WI38 (cell line): ENCODE measurements at regions not wholly inside any gene's neighbourhood (a gene's known extent, or its start where the extent isn't known, plus 50 kb on each side); places are given as distances from the start of the nearest gene placed in this dataset.

Experiments used
- H3K4me3 ChIP-seq: 2 replicates; pipeline ENCODE4 v1.5.1; 2011; ENCODE audit warnings: low read depth, mild to moderate bottlenecking, control low read depth, low read length
- TF ChIP-seq, protein P1 (sequence below): IDR thresholded peaks from 2 replicates; pipeline ENCODE4 v1.5.1; 2012; ENCODE audit warnings: low read depth, mild to moderate bottlenecking, control low read depth, low read length

DNA sequence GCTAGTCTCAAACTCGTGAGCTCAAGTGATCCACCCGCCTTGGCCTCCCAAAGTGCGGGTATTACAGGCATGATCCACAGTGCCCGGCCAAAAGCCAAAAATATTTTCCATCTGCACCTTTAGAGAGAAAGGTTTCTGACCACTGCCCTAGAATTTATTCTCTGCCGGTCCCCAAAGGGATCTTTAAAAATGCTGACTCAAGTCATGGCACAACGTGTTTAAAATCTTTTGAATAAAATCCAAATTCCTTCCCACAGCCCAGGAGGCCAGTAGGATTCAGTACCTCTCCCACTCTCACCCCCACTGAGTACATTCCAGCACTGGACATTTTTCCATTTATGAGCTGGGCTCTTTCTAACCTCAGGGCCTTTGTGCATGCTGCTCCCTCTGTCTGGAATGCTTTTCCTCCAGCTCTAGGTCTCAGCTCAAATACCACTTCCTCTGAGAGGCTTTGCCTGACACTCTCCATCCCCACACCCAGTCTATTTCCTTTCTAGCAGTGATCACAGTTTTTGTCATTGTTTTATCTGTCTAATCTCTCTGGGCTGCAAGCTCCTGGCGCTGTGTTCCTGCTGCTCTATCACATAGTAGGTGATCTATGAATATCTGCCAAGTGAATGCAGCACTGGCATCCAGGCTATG, 502.9 kb downstream of the SHQ1 start:
- no peak overlapping the region for H3K4me3 ChIP-seq
- TF ChIP-seq, protein P1, sequence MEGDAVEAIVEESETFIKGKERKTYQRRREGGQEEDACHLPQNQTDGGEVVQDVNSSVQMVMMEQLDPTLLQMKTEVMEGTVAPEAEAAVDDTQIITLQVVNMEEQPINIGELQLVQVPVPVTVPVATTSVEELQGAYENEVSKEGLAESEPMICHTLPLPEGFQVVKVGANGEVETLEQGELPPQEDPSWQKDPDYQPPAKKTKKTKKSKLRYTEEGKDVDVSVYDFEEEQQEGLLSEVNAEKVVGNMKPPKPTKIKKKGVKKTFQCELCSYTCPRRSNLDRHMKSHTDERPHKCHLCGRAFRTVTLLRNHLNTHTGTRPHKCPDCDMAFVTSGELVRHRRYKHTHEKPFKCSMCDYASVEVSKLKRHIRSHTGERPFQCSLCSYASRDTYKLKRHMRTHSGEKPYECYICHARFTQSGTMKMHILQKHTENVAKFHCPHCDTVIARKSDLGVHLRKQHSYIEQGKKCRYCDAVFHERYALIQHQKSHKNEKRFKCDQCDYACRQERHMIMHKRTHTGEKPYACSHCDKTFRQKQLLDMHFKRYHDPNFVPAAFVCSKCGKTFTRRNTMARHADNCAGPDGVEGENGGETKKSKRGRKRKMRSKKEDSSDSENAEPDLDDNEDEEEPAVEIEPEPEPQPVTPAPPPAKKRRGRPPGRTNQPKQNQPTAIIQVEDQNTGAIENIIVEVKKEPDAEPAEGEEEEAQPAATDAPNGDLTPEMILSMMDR, result no peak

DNA sequence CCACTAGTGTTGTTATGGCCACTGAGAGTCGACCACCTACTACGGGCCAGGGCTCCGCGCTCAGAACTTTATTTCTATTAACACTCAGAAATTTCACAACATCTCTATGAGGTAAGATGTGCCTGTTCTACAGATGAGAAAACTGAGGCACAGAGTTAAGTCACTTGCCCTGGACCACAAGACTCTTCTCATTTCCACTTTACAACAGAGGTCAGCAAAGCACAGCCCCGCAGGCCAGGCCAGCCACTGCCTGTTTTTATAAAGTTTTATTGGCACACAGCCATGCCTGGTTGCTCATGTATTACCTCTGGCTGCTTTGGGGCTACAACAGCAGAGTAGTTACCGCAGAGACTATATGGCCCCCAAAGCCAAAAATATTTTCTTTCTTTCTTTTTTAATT, 503.6 kb downstream of the SHQ1 start:
- H3K4me3 ChIP-seq, result no peak overlapping the region
- TF ChIP-seq, protein P1, result no peak

DNA sequence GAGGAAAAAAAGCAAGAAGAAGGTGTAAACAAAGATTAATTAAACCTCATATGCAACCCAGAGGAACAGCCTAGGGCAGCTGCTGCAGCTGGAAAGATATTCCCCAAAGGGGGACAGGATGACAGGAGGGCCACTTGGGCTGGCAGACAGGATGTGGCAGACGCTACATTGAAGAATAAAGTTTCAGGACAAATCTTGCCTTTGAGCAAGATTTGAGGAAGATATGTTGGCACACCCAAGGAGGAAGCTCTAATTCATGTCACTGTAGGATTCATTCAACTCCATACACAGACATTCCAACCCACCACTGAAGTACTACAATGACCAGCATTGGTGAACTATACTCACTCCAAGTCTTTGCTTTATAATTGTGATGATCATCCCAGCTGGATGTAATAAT, 504.0 kb downstream of the SHQ1 start:
- H3K4me3 ChIP-seq, result no peak overlapping the region
- TF ChIP-seq, protein P1, result no peak

DNA sequence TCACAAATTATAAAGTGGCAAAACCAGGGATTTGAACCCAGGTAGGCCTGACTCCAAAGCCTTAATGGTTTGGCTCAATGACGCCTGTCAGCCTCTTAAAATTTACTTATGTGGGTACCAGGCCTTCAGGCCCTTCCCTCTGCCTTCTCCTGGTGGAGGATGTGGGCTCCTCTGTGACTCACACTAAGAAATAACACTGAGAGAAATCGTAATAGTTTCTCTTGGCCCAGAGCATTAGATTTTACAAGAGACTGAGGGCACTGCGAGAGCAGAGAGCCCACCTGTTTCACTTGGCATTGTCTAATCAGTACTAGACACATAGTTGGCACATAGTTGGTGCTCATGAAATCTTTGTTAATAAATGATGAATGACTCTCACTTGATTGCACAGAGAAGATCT, 505.2 kb downstream of the SHQ1 start:
- TF ChIP-seq, protein P1, result no peak
- no peak overlapping the region for H3K4me3 ChIP-seq

DNA sequence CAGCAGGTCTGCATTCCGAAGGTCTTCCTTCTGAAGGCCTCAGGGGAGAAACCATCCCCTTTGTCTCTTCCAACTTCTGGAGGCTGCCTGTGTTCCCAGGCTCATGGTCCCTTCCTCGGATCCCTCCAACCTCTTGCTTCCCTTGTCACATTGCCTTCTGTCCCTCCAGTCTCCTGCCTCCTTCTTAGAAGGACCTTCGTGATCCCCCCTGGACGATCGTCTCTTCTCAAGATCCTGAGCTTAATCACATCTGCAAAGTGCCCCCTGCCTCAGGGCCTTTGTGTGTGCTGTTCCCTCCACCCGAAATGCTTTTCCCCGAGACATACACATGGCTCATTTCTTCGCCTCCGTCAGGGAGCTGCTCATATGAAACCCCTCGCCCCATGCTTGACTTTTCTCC, 505.8 kb downstream of the SHQ1 start:
- TF ChIP-seq, protein P1, result no peak
- no peak overlapping the region for H3K4me3 ChIP-seq

DNA sequence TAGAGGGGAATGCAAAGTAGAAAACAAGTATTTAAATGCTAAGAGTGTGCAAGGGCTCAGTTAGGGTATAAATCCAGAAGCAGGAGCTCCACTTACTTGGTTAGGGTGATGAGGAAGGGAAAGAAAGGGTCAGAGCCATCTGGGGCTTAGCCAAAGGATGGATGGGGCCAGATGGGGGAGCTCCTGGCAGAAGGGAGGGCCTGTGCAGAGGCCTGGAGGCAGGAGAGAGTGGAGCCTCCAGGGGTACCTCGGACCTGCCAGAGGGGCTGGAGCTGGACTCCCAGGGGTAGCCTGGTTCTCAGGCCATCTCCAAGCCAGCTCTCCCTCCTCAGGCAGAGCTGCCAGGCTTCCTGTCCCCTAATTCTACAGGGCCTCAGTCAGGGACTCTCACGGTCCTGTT, 506.3 kb downstream of the SHQ1 start:
- TF ChIP-seq, protein P1, result no peak
- no peak overlapping the region for H3K4me3 ChIP-seq

DNA sequence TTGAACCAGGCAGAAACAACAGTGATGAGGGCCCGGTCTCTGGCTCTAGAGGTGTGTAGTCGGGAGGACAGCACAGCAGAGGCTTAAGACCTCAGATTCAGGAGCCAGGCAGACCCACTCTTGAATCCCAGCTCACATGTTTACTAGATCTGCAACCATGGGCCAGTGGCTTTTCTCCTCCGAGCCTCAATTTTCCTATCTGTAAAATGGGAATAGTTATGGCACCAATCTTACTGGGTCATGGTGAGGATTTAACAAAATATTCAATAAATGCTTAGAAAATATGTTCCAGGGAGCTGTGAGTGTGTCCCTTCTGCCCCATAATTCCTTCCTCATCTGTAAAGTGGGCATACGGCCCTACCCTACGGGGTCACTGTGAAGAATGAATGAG, 506.9 kb downstream of the SHQ1 start:
- H3K4me3 ChIP-seq, result no peak overlapping the region
- TF ChIP-seq, protein P1, result no peak
